ENCODE measurements at regions not wholly inside any gene's neighbourhood (a gene's known extent, or its start where the extent isn't known, plus 50 kb on each side); places are given as distances from the start of the nearest gene placed in this dataset.

DNA sequence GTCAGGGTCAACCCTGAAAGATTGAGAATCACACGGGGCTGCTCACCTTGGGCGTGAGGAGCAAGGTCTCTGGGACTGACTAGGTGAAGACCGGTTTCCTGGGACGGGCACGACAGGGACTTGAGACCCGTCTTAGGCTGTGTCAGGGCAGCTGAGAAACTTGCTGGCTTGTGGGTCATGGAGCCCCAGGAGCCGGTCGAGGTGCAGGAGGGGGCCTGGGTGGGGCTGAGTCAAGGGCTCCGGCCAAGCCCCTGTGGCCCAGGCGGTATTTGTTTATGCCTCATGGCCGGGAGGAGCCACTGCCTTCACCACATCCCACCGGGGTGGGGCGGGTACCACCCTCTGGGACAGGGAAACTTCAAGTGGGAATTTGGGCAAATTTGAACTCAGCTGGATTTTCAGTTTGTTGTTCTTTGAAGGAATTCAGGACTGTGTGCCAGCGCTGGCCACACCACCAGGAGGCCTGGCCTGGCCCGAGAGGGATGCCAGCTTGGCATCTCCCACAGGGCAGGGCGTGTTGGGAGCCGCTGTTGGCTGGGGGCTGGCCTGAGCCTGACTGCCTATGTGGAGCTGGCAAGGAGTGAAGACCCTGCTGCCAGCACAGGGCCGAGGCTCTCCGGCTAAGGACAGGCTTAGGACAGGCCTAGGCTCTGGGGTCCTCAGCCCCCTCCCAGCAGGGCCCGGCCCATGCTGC is 116.1 kb downstream of the METRNL start:
- Histone ChIP-seq H3K27me3 (ENCODE audit: insufficient read depth, low read length) (no peaks in the 10 kb centered on the region), H2BK12ac (ENCODE audit: low read length) (no peak overlapping the region), H4K8ac (ENCODE audit: low read depth, low read length) (no peak overlapping the region), H3K36me3 (ENCODE audit: control insufficient read depth in 1 of 2, insufficient read depth in 2 of 2, low read length in 2 of 2) (no peaks in the 10 kb centered on the region), H3K9me3 (ENCODE audit: insufficient read depth, low read depth, low read length) (peaks cover 72% of the 10 kb centered on the region), H3K79me1 (ENCODE audit: low read length) (no peaks in the 10 kb centered on the region), H3K79me2 (ENCODE audit: control insufficient read depth, insufficient read depth, low read length, poor library complexity) (no peaks in the 10 kb centered on the region), H2BK5ac (ENCODE audit: low read depth, low read length, poor library complexity) (no peak overlapping the region), H3K27ac (ENCODE audit: low read depth, low read length) (no peak overlapping the region), H3K23ac (ENCODE audit: low read length) (no peak overlapping the region), H2AK5ac (ENCODE audit: low read length) (no peak overlapping the region), H4K12ac (ENCODE audit: low read depth, low read length) (no peak overlapping the region), H3K18ac (ENCODE audit: low read length) (no peak overlapping the region), H3K14ac (ENCODE audit: low read length) (no peak overlapping the region), H3K4me1 (ENCODE audit: control insufficient read depth in 1 of 2, insufficient read depth in 2 of 2, low read length in 2 of 2) (no peaks in the 10 kb centered on the region), H3K9ac (ENCODE audit: low read length) (no peak overlapping the region), H3K4me3 (ENCODE audit: low read depth, low read length) (no peak overlapping the region), H2AFZ (ENCODE audit: insufficient read depth, low read length, poor library complexity) (no peak overlapping the region), H2BK120ac (ENCODE audit: insufficient read depth, low read length, poor library complexity) (no peak overlapping the region), H3K4me2 (ENCODE audit: low read length) (no peak overlapping the region), H3K4ac (ENCODE audit: low read depth, low read length) (no peak overlapping the region), H4K91ac (ENCODE audit: low read depth, low read length) (no peak overlapping the region)
- no peak for DNase-seq
- WGBS (ENCODE audit: extremely low coverage, insufficient coverage, insufficient read length): no CpG with 5 or more reads among the region's 20 CpGs

DNA sequence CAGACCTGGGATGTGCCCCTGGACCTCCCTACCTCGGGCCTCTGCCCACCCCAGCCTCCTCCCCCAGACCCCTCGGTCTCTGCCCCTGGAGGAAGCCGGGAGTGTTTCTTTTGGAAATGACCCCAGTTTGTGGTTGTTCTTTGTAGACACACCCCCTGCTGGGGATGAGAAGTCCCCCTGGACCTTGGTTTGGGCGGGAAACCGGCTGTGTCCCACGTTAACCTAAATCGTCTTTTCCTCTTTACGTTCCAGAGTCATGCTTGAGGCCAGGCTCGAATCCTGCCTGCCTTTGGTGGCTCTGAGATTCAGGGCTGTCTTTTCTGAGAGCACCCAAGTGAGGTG is 116.6 kb downstream of the METRNL start:
- Histone ChIP-seq H3K9ac (ENCODE audit: low read length) (no peak overlapping the region), H2BK5ac (ENCODE audit: low read depth, low read length, poor library complexity) (no peak overlapping the region), H4K91ac (ENCODE audit: low read depth, low read length) (no peak overlapping the region)

GRCh38 chr17:83196366-83196765 is 117.0 kb downstream of the METRNL start:
- no CpG with 5 or more reads among the region's 10 CpGs for WGBS (ENCODE audit: extremely low coverage, insufficient coverage, insufficient read length)
- Histone ChIP-seq H3K27ac (ENCODE audit: low read depth, low read length) (no peak overlapping the region), H3K9me3 (ENCODE audit: insufficient read depth, low read depth, low read length) (peaks cover 70% of the 10 kb centered on the region), H3K18ac (ENCODE audit: low read length) (no peak overlapping the region), H3K23ac (ENCODE audit: low read length) (no peak overlapping the region), H3K36me3 (ENCODE audit: control insufficient read depth in 1 of 2, insufficient read depth in 2 of 2, low read length in 2 of 2) (no peaks in the 10 kb centered on the region), H3K4me3 (ENCODE audit: low read depth, low read length) (no peak overlapping the region), H3K9ac (ENCODE audit: low read length) (no peak overlapping the region), H2AFZ (ENCODE audit: insufficient read depth, low read length, poor library complexity) (no peak overlapping the region), H4K12ac (ENCODE audit: low read depth, low read length) (no peak overlapping the region), H3K4ac (ENCODE audit: low read depth, low read length) (no peak overlapping the region), H3K14ac (ENCODE audit: low read length) (no peak overlapping the region), H4K91ac (ENCODE audit: low read depth, low read length) (no peak overlapping the region), H2BK120ac (ENCODE audit: insufficient read depth, low read length, poor library complexity) (no peak overlapping the region), H3K79me1 (ENCODE audit: low read length) (no peaks in the 10 kb centered on the region), H2BK12ac (ENCODE audit: low read length) (no peak overlapping the region), H2BK5ac (ENCODE audit: low read depth, low read length, poor library complexity) (no peak overlapping the region), H3K27me3 (ENCODE audit: insufficient read depth, low read length) (no peaks in the 10 kb centered on the region), H4K8ac (ENCODE audit: low read depth, low read length) (no peak overlapping the region), H3K79me2 (ENCODE audit: control insufficient read depth, insufficient read depth, low read length, poor library complexity) (no peaks in the 10 kb centered on the region), H2AK5ac (ENCODE audit: low read length) (no peak overlapping the region), H3K4me2 (ENCODE audit: low read length) (no peak overlapping the region), H3K4me1 (ENCODE audit: control insufficient read depth in 1 of 2, insufficient read depth in 2 of 2, low read length in 2 of 2) (no peaks in the 10 kb centered on the region)
- DNase-seq: no peak

More for the DNA sequence above, 116.6 kb downstream of the METRNL start:
- WGBS (ENCODE audit: extremely low coverage, insufficient coverage, insufficient read length): no CpG with 5 or more reads among the region's 9 CpGs
- Histone ChIP-seq H2AFZ (ENCODE audit: insufficient read depth, low read length, poor library complexity) (no peak overlapping the region), H3K79me2 (ENCODE audit: control insufficient read depth, insufficient read depth, low read length, poor library complexity) (no peaks in the 10 kb centered on the region), H3K4me1 (ENCODE audit: control insufficient read depth in 1 of 2, insufficient read depth in 2 of 2, low read length in 2 of 2) (no peaks in the 10 kb centered on the region), H2BK120ac (ENCODE audit: insufficient read depth, low read length, poor library complexity) (no peak overlapping the region), H4K8ac (ENCODE audit: low read depth, low read length) (no peak overlapping the region), H3K9me3 (ENCODE audit: insufficient read depth, low read depth, low read length) (peaks cover 70% of the 10 kb centered on the region), H3K79me1 (ENCODE audit: low read length) (no peaks in the 10 kb centered on the region), H3K23ac (ENCODE audit: low read length) (no peak overlapping the region), H2BK12ac (ENCODE audit: low read length) (no peak overlapping the region), H3K4me3 (ENCODE audit: low read depth, low read length) (no peak overlapping the region), H3K27ac (ENCODE audit: low read depth, low read length) (no peak overlapping the region), H3K4me2 (ENCODE audit: low read length) (no peak overlapping the region), H3K14ac (ENCODE audit: low read length) (no peak overlapping the region), H3K18ac (ENCODE audit: low read length) (no peak overlapping the region), H4K12ac (ENCODE audit: low read depth, low read length) (no peak overlapping the region), H3K4ac (ENCODE audit: low read depth, low read length) (no peak overlapping the region), H2AK5ac (ENCODE audit: low read length) (no peak overlapping the region), H3K36me3 (ENCODE audit: control insufficient read depth in 1 of 2, insufficient read depth in 2 of 2, low read length in 2 of 2) (no peaks in the 10 kb centered on the region), H3K27me3 (ENCODE audit: insufficient read depth, low read length) (no peaks in the 10 kb centered on the region)
- DNase-seq: no peak

GRCh38 chr17:83196973-83197880 is 117.8 kb downstream of the METRNL start:
- Histone ChIP-seq H2AK5ac (ENCODE audit: low read length) (no peak overlapping the region), H4K12ac (ENCODE audit: low read depth, low read length) (no peak overlapping the region), H3K4me2 (ENCODE audit: low read length) (no peak overlapping the region), H3K4me1 (ENCODE audit: control insufficient read depth in 1 of 2, insufficient read depth in 2 of 2, low read length in 2 of 2) (no peaks in the 10 kb centered on the region), H3K23ac (ENCODE audit: low read length) (no peak overlapping the region), H3K14ac (ENCODE audit: low read length) (no peak overlapping the region), H3K27ac (ENCODE audit: low read depth, low read length) (no peak overlapping the region), H4K91ac (ENCODE audit: low read depth, low read length) (no peak overlapping the region), H2BK120ac (ENCODE audit: insufficient read depth, low read length, poor library complexity) (no peak overlapping the region), H3K36me3 (ENCODE audit: control insufficient read depth in 1 of 2, insufficient read depth in 2 of 2, low read length in 2 of 2) (no peaks in the 10 kb centered on the region), H4K8ac (ENCODE audit: low read depth, low read length) (no peak overlapping the region), H3K9me3 (ENCODE audit: insufficient read depth, low read depth, low read length) (peaks cover 70% of the 10 kb centered on the region), H3K27me3 (ENCODE audit: insufficient read depth, low read length) (no peaks in the 10 kb centered on the region), H2BK5ac (ENCODE audit: low read depth, low read length, poor library complexity) (no peak overlapping the region), H3K79me2 (ENCODE audit: control insufficient read depth, insufficient read depth, low read length, poor library complexity) (no peaks in the 10 kb centered on the region), H3K9ac (ENCODE audit: low read length) (no peak overlapping the region), H3K4me3 (ENCODE audit: low read depth, low read length) (no peak overlapping the region), H3K79me1 (ENCODE audit: low read length) (no peaks in the 10 kb centered on the region), H2AFZ (ENCODE audit: insufficient read depth, low read length, poor library complexity) (no peak overlapping the region), H2BK12ac (ENCODE audit: low read length) (no peak overlapping the region), H3K18ac (ENCODE audit: low read length) (no peak overlapping the region), H3K4ac (ENCODE audit: low read depth, low read length) (no peak overlapping the region)
- no peak for DNase-seq
- WGBS (ENCODE audit: extremely low coverage, insufficient coverage, insufficient read length): no CpG with 5 or more reads among the region's 24 CpGs
